ELF-1 (cell line): ENCODE measurements at regions not wholly inside any gene's neighbourhood (a gene's known extent, or its start where the extent isn't known, plus 50 kb on each side); places are given as distances from the start of the nearest gene placed in this dataset.

ENCODE experiments used
- DNase-seq: peaks from one replicate; pipeline ENCODE4 v3.0.0-alpha.2; 2016; ENCODE audit warnings: low read depth, low spot score

DNA sequence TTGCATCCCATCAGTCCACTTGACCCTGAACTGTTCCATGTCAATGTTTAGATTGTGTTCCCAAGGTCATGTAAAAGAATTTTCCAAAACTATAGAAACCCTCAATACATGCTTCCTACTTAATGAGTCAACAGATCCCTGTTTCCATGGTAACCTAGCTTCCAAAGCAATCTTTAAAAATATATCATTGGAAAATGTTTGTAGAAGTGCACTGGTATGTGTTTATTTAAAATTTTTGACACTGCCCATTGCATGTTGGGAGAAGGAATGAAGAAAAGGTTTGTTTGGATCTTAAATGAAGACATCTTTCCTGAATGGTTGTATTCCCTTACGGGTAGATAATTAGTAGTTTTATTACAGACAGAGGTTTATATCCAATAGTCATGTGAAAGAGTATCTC, 345.3 kb downstream of the GABRG1 start:
- no peak for DNase-seq

- no peak for DNase-seq
Observed at GRCh38 chr4:45776146-45776545, 347.7 kb downstream of the GABRG1 start.

GRCh38 chr4:45770958-45771357, 352.9 kb downstream of the GABRG1 start:
- no peak for DNase-seq

GRCh38 chr4:45765521-45765920, 358.3 kb downstream of the GABRG1 start:
- DNase-seq, result no peak

- no peak for DNase-seq
Observed at GRCh38 chr4:45751877-45752530, 371.9 kb downstream of the GABRG1 start.

DNA sequence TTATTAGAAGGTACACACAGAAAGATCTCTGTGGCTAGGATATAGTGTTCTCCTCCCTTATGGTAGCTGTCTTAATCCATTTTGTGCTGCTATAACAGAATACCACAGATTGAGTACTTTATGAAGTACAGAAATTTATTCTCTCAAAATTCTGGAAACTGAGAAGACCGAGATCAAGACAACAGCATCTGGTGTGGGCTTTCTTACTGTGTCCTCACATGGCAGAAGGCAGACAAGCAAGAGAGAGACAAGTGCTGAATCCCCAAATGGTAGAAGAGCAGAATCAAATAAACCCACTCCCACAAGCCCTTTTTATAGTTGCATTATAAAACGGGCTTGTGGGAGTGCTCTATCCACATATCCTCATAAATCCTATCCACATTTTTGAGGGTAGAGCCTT, 373.1 kb downstream of the GABRG1 start:
- DNase-seq, result no peak

- DNase-seq, result no peak
Observed at GRCh38 chr4:45745741-45746140, 378.1 kb downstream of the GABRG1 start.

GRCh38 chr4:45741897-45742296, 382.0 kb downstream of the GABRG1 start:
- DNase-seq, result no peak

DNA sequence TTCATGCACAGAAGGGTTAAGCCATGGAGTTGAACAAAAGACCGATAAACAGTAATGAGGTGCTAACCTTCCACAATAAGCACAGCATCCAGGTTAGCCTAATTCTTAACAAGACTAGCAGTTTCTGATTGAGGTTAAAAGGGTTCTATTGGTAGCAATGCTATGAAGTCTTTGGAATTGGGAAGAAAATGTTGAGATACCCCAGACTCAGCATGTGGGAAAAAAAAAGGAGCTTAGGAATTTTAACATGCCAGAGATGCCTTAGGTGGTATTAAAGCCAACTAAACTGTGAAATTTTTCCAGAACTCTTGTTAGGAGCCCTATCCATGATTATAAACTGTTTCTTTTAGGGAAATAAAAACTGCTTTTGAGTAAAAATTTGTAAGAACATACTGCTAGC, 391.7 kb downstream of the GABRG1 start:
- DNase-seq, result no peak

- no peak for DNase-seq
Observed at GRCh38 chr4:45716093-45716492, 407.8 kb downstream of the GABRG1 start.

- DNase-seq, result no peak
Observed at GRCh38 chr4:45713996-45714395, 409.9 kb downstream of the GABRG1 start.

- DNase-seq, result no peak
Observed at GRCh38 chr4:45701621-45702020, 422.2 kb downstream of the GABRG1 start.

DNA sequence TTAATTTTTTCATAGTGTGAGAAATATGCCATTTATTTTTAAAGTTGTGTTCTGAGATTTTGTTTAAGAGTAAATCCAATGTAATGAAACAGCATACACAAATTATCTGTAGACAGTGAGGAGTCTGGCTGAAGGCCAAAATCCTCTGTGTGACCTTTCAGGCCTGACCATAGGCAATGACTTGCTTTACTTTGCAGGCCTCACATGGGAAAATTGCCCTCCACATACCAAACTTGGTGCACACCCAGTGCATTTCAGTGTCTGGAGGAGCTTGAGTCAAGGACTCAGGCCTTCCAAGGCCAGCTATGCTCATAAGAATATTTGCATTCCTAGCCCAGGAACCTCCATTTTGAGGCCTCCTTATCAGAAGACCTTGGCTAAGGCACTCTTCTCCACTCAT, 430.1 kb downstream of the GABRG1 start:
- no peak for DNase-seq

DNA sequence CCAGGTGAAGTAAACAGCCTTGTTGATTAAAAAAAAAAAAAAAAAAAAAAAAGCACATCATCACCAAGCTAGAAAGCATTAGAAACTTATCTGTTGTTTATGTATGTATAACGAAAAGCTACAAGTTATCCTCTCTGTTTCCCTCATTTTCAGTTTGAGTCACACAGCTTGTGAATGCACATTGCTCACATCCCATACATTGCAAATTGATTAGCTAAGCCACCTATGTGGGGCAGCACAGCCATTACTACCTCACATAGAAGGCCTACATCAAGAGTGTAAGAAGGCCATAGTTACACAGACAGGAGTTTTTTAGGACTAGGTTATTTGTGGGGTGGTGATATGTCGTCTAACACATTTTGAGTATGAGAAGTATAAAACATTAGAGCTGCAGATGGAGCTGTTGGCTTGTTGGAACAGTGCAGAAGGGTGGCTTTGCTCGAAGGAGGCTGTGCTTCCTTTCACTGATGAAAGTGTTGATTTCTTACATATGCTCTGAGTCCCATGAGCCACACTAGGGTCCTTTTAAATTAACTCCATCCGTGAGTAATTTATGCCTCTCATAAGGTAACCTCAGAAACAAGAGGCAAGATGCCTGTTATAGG, 431.6 kb downstream of the GABRG1 start:
- DNase-seq, result no peak

DNA sequence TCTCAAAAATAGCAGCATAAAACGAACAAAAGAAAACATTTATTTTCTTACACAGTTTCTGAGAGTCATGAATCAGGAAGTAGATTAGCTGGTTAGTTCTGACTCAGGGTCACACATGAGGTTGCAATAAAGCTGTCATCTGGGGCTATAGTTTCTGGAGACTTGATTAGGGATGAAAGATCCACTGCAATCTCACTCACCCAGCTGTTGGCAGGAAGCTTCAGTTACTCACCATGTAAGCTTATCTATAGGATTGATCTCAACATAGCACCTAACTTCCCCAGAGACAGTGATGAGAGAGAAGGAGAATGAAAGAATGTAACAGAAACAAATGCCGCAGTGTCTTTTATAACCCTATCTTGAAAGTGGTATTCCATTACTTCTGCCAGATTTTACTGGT, 435.5 kb downstream of the GABRG1 start:
- DNase-seq, result no peak

GRCh38 chr4:45679411-45679810, 444.4 kb downstream of the GABRG1 start:
- no peak for DNase-seq

DNA sequence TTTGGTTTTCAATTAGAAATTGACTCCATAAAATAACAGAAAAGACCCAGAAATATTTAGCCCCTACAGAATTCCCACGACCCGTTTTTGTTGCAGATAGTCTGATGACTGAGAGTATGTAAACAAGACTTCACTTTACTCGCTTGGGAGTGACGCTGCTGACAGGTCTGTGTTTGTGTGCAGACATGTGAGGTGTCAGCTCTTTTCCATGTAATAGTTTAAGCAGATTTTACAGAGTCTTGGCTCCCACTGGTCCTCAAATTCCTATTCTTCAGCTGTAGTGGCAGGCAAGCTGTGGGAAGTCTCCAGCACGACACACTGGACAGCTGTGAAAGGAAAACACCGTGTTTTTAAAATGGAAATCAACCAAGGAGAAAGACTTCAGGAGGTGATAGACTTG, 455.7 kb downstream of the GABRG1 start:
- no peak for DNase-seq

- DNase-seq, result no peak
Observed at GRCh38 chr4:45663628-45664081, 460.2 kb downstream of the GABRG1 start.

DNA sequence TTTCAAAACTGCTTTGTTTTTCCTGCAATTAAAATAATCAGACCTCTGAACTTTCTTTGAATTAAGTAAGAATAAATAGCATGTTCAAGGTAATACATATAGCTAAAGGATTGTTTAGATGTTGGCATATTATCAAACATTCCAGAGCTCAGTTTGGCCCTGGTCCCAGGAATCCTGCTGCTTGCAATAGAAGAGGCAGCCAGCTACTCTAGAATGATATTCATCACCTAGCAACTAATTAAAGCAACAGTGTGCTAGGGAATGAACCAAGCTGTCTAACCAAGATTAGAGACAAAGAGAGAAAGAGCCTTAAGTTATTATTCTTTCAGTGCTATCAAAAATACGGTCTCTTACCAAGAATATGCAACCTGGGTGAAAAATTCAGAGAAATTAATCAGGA, 460.9 kb downstream of the GABRG1 start:
- no peak for DNase-seq

DNA sequence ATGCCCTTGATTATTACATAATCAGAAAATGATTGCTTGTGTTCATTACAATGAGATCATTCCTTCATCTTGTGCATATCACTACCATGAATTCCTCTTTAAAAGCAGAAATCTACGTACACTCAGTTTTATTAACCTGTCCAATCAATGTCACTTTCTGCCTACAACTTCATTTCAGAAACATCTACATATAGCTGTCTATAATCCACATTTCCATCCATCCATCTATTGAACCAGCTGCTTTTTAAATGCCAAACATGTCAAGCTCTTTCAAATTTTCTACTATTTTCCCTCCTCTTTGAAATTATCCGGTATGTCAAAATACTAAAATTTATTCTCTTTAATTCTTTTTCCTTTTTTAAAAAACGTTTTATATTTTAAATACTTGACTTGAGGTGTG, 462.0 kb downstream of the GABRG1 start:
- no peak for DNase-seq

GRCh38 chr4:45650545-45650944, 473.3 kb downstream of the GABRG1 start:
- DNase-seq, result no peak

DNA sequence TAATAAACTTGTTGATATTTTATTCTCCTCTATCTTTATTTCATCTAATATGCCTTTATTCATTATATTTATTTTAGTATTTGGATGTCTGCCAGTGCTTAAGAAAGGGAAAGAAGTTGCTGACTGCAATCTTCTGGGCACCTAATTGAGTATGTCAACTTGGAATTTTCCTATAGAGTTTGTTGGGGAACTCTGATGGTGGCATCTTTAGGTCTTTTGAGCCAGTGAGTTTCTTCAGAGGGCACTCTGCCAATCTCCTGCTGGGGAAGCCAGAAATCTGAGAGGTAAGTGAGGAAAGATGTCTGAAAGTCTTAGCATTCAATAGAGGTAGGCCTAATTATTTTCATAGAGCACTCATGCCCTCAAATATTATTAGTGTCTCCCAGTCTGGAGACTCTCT, 475.0 kb downstream of the GABRG1 start:
- DNase-seq, result no peak

DNA sequence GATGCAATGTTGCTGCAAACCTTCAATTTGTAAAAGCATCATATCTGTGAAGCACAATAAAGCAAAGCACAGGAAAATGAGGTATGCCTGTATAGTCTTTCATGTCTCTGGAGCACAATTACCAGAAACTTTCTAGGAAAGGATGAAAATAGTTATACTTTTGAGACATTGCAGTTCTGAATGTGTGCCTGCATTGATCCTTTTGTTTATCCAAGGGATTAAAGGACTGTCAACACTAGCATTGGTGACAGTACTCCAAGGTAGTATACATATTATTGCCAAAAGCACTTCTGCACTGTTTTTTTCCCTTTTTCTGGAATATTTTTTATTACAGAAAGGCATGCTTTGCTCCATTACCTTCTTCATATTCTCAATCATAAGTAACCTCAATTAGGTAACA, 476.0 kb downstream of the GABRG1 start:
- no peak for DNase-seq
